GM19395 (cell line): ENCODE measurements at regions not wholly inside any gene's neighbourhood (a gene's known extent, or its start where the extent isn't known, plus 50 kb on each side); places are given as distances from the start of the nearest gene placed in this dataset.

Experiments used
- ATAC-seq: cut with Tn5 transposase; IDR thresholded peaks from one replicate; pipeline ENCODE4 v1.9.1; 2021; ENCODE audit warnings: mild to moderate bottlenecking, moderate library complexity; ENCODE audit not compliant: unreplicated experiment

- no peak for ATAC-seq
Measured at GRCh38 chr5:52497133-52497693, 290.5 kb upstream of the ITGA1 start.

- ATAC-seq, result no peak
Measured at GRCh38 chr5:52498607-52499006, 289.1 kb upstream of the ITGA1 start.

GRCh38 chr5:52502460-52502999 is 285.2 kb upstream of the ITGA1 start:
- ATAC-seq, result no peak

DNA sequence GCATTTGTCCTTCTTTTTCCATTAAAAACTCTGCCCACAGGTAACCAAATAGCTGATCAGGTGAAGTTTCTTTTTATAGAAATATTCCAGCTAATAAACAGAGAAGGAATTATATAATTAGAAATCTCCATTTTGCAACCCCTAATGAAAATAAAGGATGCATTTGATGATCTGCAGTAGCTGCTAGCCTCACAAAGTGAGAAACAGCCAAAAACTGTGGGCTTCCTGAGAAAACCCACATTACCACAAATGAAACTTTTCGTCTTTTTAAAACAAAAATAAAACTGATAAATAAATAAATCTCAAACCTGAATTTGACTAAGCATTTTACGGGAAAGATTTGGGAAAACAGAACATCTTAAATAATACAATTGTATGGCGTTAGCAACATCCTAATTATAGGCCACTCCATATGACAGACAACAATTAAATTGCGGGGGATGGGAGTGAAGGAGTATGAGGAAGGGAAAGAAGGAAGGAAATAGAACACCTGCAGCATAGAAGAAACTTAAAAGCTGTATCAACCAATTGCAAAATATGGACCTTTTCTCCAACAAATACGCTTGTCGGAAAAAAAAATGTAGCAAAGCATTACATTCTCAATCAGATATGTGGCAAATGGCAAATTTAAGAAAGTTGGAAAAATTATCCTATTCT is 283.0 kb upstream of the ITGA1 start:
- ATAC-seq, result no peak

DNA sequence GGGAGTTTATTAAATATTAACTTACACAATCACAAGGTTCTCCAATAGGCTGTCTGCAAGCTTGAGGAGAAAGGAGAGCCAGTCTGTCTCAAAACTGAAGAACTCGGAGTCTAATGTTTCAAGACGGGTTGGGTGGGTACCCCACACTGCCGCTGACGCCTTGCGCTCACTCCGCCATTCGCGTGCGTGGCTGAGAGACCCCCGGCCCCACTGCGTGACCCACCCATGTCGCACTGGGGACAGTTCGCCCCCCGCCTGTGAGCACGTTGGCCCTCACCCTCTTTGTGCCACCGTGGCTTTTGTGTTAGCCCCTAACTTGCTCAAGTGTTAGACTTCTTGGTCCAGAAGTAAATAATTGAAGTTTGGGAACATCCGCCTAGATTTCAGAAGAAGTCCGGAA is 270.0 kb upstream of the ITGA1 start:
- no peak for ATAC-seq

- no peak for ATAC-seq
Measured at GRCh38 chr5:52520171-52520570, 267.5 kb upstream of the ITGA1 start.

DNA sequence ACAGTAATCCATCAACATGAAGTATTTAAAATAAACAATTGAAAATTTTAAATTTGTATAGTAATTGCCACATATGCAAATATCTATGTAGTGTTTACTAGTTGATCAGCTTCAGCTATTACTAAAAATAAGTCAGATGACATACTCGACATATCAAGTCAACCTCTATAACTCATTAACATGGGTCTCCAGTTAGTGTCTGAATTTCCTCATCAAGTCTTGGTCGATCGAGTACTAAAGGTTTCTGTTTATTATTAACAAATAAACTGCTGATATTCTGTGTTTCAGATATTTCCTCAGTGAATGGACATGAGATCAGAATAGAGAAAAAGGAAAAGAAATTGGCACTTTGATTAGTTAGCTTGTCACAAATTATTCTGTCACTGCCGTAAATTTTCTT is 266.5 kb upstream of the ITGA1 start:
- no peak for ATAC-seq

- no peak for ATAC-seq
Measured at GRCh38 chr5:52523701-52524100, 264.0 kb upstream of the ITGA1 start.

- ATAC-seq, result no peak
Measured at GRCh38 chr5:52531105-52531504, 256.6 kb upstream of the ITGA1 start.

DNA sequence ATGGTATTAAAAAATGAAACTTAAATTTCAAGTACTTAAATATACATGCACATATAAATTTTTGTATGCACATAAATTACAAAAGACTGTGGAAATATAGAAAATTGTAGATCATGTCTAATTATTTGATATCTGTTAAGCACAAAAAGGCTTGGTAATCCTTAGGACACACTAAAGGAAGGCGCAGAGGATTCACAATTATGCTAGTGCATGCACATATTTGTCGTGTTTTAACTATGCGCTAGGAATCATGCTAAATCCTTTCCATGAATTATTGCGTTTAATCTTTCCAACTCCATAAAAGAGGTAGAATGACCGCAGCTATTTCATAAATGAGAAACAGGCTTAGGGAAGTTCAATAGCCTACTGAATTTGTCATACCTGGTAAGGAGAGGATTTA is 244.1 kb upstream of the ITGA1 start:
- ATAC-seq, result no peak

DNA sequence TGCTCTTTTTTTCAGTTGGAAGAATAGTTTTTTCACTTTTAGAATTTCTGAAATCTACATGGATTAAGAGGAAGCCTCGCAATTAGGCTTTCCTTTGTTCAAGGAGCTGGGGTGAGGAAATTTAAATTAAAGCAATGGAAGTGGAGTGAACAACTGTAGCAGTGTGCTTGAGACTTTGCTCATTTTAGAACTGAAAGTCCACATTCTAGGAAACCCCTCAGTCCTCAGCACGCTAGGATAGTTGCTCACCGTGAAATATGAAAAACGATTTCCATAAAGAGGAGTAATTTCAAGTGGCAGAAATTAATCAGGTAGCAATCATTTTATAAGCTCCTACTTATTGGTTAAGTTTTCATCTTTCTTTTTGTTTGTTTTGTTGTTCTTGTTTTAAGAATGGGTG is 243.0 kb upstream of the ITGA1 start:
- no peak for ATAC-seq

- ATAC-seq, result no peak
Measured at GRCh38 chr5:52554293-52554692, 233.4 kb upstream of the ITGA1 start.

DNA sequence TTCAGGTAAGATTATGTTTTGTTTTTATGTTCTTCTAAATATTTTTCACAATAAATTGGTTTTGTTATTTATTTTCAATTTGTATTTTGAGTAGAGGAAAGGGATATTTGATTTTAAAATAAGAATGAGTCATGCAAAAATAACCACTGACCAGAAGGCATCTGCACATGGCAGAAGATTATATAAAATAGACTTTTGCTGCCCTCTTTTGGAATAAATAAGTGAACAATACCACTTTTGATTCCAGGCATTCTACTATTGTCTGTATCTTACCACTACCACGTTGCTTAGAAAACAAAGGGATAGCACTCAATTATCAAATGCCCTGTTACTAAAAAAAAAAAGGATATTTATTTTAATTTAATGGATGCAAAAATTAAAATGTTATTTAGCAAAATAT is 227.3 kb upstream of the ITGA1 start:
- ATAC-seq, result no peak

GRCh38 chr5:52562473-52562872 is 225.2 kb upstream of the ITGA1 start:
- ATAC-seq, result no peak

- no peak for ATAC-seq
Measured at GRCh38 chr5:52564587-52564986, 223.1 kb upstream of the ITGA1 start.

GRCh38 chr5:52577546-52577945 is 210.2 kb upstream of the ITGA1 start:
- no peak for ATAC-seq

GRCh38 chr5:52579391-52579790 is 208.3 kb upstream of the ITGA1 start:
- no peak for ATAC-seq

DNA sequence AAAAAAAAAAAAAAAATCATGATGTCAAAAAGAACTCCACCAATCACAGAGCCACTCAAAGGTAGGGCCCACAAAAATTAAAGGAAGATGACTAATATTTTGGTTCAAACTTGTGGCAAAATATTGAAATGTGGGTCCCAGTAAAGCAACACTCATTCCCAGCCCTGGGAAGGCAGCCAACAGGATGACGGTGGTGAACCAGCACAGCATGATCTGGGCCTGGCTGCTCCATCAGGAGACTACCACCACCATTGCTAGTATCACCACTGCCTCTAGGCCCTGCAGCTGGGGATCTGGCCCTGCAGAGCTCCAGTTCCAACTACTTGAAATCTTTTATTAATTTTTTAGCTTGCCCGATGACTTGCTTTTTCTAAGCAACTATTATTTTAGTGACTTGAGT is 206.8 kb upstream of the ITGA1 start:
- ATAC-seq, result no peak

DNA sequence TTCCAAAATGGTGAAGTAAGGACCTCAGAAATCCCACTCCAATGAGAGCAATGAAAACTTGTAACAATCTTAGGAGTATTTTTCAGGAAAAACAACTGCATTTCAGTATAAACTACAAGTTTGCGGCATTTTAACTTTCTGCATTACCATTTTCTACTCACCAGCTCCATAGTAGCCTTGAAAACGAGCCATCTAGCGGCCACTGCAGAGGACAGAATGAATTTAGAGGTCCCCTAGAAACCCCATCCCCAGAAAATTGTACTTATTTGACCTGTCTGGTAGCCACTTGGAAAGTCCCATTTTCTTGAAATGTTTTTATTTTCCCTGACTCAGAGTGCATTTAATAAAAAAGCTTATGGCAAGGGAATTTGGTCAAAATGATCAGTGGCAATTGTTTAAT is 205.4 kb upstream of the ITGA1 start:
- ATAC-seq, result no peak

GRCh38 chr5:52587131-52587530 is 200.6 kb upstream of the ITGA1 start:
- no peak for ATAC-seq

- no peak for ATAC-seq
Measured at GRCh38 chr5:52597625-52598024, 190.1 kb upstream of the ITGA1 start.

DNA sequence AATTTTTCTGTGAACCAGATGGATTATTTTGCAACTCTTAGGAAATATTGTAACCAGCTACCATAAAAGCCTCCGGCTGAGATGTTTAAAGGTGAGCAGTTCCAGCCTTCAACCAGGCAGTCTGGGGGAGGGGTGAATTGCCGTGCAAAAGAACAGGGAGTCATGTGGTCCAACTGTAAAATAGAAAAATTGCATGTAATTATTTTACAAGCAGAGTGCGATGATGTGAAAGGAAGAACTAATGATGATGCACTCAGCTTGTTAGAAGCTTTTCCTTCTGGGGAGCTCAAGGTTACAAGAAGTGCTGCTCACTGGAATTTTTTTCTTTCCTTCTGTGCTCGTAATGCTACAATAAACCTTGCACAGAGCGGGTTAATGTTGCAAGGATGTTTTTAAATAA is 188.7 kb upstream of the ITGA1 start:
- no peak for ATAC-seq
